ENCODE measurements at regions not wholly inside any gene's neighbourhood (a gene's known extent, or its start where the extent isn't known, plus 50 kb on each side); places are given as distances from the start of the nearest gene placed in this dataset.

DNA sequence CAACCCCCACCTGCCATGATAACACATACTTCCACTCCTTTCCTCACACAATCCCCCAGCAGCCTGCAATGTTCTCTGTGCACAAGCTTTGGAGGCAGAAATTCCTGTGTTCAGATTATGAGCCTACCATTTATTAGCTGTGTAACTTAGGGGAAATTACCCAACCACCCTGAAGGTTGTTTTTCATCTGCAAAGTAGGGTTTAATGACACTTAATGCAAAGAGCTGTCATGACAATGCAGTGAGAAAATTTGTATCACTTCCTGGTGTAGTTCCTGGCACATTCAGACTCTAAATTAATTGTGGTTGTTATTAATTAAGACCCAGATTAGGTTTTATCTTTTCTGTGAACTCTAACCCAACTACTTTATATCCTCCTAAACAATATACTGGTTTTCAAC lies 122.4 kb upstream of the DYRK2 start:
- Histone ChIP-seq H3K36me3 (ENCODE audit: control insufficient read depth, insufficient read depth, low read length) (no peaks in the 10 kb centered on the region), H2AK9ac (replicated peaks; ENCODE audit: low read depth, low read length, poor library complexity) (no peak overlapping the region), H2BK20ac (ENCODE audit: low read depth, low read length) (no peak overlapping the region), H2AK5ac (ENCODE audit: low read depth, low read length) (no peak overlapping the region), H4K8ac (ENCODE audit: low read depth in 2 of 2, low read length in 2 of 2) (no peak overlapping the region), H3K14ac (replicated peaks; ENCODE audit: low read depth, low read length) (no peak overlapping the region), H2BK15ac (ENCODE audit: low read depth, low read length) (no peak overlapping the region), H4K91ac (ENCODE audit: insufficient read depth, low read depth, low read length) (no peak overlapping the region), H3K4me3 (ENCODE audit: insufficient read depth, low read depth, low read length) (no peak overlapping the region), H4K5ac (ENCODE audit: low read depth, low read length) (no peak overlapping the region), H3K27ac (ENCODE audit: insufficient read depth, low read length) (no peak overlapping the region), H3K4me2 (ENCODE audit: low read depth, low read length) (no peak overlapping the region), H3K27me3 (ENCODE audit: control insufficient read depth, insufficient read depth, low read length) (peaks cover 9% of the 10 kb centered on the region), H3K9me1 (ENCODE audit: insufficient read depth, low read length) (peaks cover 3% of the 10 kb centered on the region; the same call in 1 of the 2 replicates), H2BK5ac (ENCODE audit: low read depth, low read length, poor library complexity, severe bottlenecking) (no peak overlapping the region), H3K23ac (ENCODE audit: low read depth, low read length) (no peak overlapping the region), H3K9ac (ENCODE audit: low read depth, low read length) (no peak overlapping the region), H3K56ac (ENCODE audit: extremely low read depth, insufficient read depth, low read length) (no peak overlapping the region), H2AFZ (replicated peaks; ENCODE audit: low read length, poor library complexity) (no peak overlapping the region), H3K9me3 (ENCODE audit: control insufficient read depth, insufficient read depth, low read length) (no peaks in the 10 kb centered on the region), H3K18ac (ENCODE audit: low read depth, low read length) (no peak overlapping the region), H3K4ac (ENCODE audit: low read depth, low read length) (no peak overlapping the region), H3K79me1 (ENCODE audit: low read depth in 1 of 2, low read length in 2 of 2) (no peaks in the 10 kb centered on the region), H3K4me1 (ENCODE audit: control insufficient read depth, insufficient read depth, low read length) (no peaks in the 10 kb centered on the region), H4K20me1 (ENCODE audit: insufficient read depth, low read length) (no peaks in the 10 kb centered on the region), H2BK120ac (ENCODE audit: low read depth, low read length) (no peak overlapping the region)
- CTCF ChIA-PET = no interaction called here
- dilution Hi-C loops (cut with HindIII; ENCODE audit: low sequenced_read_pairs, unreplicated experiment) (no loop called here), intact Hi-C loops (cut with micrococcal nuclease) (no loop called here), in situ Hi-C loops (cut with MboI; ENCODE audit: low sequenced_read_pairs) (no loop called here)
- no peak for DNase-seq
- POLR2A ChIA-PET (ENCODE audit: unreplicated experiment) = no interaction called here
- TF ChIP-seq FOS (IDR thresholded peaks at IDR 0.05; ENCODE audit: low read depth, low read length) = no peak
- TF ChIP-seq SMC3 (IDR thresholded peaks at IDR 0.05; ENCODE audit: low read depth, low read length) = no peak
- no peak for TF ChIP-seq POLR2A (IDR thresholded peaks at IDR 0.05; ENCODE audit: low read depth, low read length)
- TF ChIP-seq, protein P1, sequence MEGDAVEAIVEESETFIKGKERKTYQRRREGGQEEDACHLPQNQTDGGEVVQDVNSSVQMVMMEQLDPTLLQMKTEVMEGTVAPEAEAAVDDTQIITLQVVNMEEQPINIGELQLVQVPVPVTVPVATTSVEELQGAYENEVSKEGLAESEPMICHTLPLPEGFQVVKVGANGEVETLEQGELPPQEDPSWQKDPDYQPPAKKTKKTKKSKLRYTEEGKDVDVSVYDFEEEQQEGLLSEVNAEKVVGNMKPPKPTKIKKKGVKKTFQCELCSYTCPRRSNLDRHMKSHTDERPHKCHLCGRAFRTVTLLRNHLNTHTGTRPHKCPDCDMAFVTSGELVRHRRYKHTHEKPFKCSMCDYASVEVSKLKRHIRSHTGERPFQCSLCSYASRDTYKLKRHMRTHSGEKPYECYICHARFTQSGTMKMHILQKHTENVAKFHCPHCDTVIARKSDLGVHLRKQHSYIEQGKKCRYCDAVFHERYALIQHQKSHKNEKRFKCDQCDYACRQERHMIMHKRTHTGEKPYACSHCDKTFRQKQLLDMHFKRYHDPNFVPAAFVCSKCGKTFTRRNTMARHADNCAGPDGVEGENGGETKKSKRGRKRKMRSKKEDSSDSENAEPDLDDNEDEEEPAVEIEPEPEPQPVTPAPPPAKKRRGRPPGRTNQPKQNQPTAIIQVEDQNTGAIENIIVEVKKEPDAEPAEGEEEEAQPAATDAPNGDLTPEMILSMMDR (conservative IDR thresholded peaks at IDR 0.05; ENCODE audit: low read depth, low read length) = no peak
- ATAC-seq (ENCODE audit: low read depth) = no peak
- BruUV-seq (replicated peaks) = no TSS peak
